ENCODE measurements at regions not wholly inside any gene's neighbourhood (a gene's known extent, or its start where the extent isn't known, plus 50 kb on each side); places are given as distances from the start of the nearest gene placed in this dataset.

DNA sequence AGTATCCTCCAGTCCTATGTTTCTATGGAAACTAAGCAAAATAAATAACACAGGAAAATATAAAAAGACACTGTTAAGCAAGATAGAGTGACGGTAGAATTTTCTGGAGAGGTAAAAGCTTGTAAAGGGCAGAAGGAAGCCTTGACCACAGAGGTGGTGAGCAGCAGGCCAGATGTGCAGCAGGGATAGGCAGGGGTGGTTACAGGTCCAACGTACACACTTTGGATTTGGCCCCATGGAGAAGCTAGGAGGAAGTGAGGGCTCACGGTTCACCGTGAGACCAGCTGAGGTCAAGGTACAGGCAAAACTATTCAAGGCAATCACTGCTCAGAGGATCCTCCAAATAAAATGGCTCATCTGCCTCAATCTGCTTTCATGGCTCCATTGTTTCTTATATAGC is 242.8 kb downstream of the B3GLCT start:
- no peak for DNase-seq

DNA sequence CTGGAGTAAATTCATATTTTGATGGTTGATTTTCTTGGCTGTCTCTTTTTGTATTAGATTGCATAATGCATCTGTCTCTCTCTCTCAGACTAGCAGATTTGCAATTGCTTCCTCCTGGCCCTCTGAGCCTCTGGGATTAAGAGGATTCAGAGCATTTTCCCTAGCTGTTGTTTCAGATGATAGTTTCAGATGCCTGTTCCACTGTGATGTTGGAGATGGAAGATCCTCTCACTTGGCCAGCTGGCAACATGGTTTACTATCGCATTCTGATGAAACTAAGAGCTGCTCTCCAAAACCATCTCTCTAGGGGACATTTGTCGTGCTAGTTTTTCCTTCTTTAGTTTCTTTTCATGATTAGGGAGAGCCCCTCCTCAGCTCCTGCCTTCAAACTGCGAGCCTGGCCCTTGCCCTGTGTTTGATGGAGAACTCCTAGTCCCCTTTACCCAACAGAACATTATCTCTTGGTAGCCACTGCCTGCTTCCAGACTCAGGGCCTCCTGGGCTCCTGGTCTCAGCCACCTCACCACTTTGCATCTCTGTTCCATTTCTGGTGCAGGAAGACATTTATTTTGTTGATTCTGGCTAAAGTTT is 244.6 kb downstream of the B3GLCT start:
- no peak for DNase-seq

- DNase-seq = no peak
Observed at GRCh38 chr13:31452525-31452924, 252.8 kb downstream of the B3GLCT start.

DNA sequence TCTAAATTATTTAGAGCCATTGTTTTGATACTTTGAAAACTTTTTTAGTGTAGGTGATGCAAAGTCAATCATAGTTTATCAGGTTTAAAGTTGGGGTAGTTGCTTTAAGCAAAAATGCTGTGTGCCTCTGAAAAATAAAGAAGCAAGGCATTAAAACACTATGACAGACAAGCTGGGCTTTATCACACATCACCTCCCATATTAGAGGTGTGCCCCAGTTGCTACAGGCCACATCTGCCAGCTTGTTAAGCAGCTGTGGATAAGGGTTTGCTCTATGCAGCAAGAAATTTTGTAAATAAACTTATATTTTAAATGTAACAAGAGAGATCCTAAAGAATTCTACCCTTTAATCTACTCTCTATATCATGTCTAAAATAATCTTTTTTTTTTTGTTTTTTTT is 255.8 kb downstream of the B3GLCT start:
- DNase-seq = no peak

DNA sequence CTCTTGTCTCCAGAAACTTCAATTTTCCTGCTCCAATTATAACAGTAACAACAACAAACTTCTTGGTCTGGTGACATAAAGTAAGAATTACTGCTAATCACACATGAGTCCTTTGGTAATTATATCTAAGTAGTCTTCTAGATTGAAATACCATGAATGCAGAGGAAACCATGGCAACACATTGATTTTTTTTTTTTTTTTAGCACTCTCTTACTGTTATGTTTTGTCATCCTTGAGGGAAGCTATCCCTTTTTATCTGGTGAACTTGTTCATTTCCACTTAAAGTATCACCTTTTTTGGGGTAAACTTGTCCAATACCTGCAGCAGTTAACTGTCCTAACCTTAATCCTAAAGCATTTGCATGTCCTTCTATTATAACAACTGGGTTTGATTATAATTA is 256.3 kb downstream of the B3GLCT start:
- DNase-seq = no peak

DNA sequence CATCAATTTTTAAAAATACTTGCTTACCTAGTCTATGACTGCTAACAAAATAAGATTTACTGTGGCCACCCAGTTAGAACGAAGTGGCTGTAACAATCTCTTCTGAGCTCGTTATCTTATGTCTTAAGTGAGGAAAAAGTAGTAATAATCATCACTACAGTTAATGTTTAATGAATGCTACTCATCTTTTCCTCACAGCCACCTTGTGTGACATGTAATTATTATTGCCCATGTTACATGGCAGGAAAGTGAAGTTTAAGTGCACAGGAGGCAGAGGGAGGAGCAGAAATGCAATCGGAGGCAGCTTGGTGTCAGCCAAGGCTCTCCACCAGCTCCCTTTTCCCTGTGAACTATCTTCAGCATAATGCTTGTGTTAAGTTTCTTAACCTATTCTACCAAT is 260.3 kb downstream of the B3GLCT start:
- no peak for DNase-seq

GRCh38 chr13:31461923-31462322 is 262.1 kb downstream of the B3GLCT start:
- DNase-seq = no peak

GRCh38 chr13:31462766-31463165 is 263.0 kb downstream of the B3GLCT start:
- DNase-seq = no peak

GRCh38 chr13:31468114-31468902 is 268.5 kb downstream of the B3GLCT start:
- no peak for DNase-seq

DNA sequence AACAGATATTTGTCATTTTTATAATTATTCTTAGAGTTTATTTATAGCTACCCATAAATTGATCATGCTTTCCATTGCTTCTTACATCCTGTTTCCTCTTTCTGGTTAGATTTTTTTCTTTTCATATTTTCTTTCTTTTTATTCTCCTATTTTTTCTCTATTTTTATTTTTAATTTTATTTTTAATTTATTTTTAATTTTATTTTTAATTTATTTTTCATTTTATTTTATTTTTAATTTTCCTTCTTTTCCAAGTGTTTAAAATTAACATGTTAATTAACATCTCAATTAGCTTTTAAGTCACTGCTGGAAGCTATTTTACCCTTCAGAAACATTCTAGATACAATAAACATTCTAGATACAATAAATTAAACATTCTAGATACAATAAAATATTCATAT is 269.6 kb downstream of the B3GLCT start:
- DNase-seq = no peak

DNA sequence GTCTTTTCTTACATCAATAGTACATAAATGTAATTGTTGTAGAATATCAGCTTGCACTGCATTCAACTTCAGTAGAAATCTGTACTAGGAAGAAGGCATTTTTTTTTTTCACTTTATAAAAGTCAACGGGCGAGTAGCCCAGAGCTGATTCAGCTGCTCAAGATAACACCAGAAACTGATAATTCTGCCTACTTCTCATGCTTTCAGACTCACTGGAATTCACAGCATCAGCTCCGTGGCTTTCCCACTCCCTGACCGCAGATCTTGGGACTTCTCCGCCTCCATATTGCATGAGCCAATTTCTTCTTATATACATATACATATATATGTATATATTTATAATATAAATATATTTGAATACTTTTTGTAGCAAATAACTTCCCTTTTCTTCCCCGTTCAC is 263.1 kb upstream of the RXFP2 start:
- DNase-seq = no peak

- no peak for DNase-seq
Observed at GRCh38 chr13:31476753-31477152, 262.6 kb upstream of the RXFP2 start.

GRCh38 chr13:31477961-31478360 is 261.4 kb upstream of the RXFP2 start:
- no peak for DNase-seq

DNA sequence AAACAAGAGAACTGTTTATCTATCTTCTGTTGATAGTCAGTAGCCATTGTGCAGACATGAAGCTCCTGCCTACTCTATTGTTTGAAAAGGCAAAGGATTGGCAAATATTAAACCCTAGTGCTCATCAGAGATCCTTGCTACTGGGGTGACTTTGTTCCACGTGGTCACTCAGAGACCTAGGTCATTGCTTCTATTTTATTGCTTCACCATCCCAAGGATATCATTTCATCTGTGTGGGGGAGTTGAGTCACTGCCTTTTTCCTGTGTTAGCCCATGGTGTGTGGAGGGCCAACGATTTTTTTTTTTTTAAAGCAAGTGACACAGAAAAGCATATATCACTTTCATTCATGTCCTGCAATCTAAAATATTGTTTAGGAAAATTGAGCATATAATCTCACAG is 254.1 kb upstream of the RXFP2 start:
- peak; percentile 11 for DNase-seq

- no peak for DNase-seq
Observed at GRCh38 chr13:31485651-31486051, 253.7 kb upstream of the RXFP2 start.

- DNase-seq = no peak
Observed at GRCh38 chr13:31495336-31495735, 244.0 kb upstream of the RXFP2 start.

GRCh38 chr13:31499274-31499673 is 240.1 kb upstream of the RXFP2 start:
- no peak for DNase-seq

GRCh38 chr13:31503626-31504025 is 235.7 kb upstream of the RXFP2 start:
- no peak for DNase-seq

GRCh38 chr13:31504918-31505317 is 234.4 kb upstream of the RXFP2 start:
- no peak for DNase-seq

GRCh38 chr13:31512331-31512730 is 227.0 kb upstream of the RXFP2 start:
- no peak for DNase-seq

GRCh38 chr13:31514932-31515331 is 224.4 kb upstream of the RXFP2 start:
- DNase-seq = no peak

- no peak for DNase-seq
Observed at GRCh38 chr13:31515427-31515826, 223.9 kb upstream of the RXFP2 start.

DNA sequence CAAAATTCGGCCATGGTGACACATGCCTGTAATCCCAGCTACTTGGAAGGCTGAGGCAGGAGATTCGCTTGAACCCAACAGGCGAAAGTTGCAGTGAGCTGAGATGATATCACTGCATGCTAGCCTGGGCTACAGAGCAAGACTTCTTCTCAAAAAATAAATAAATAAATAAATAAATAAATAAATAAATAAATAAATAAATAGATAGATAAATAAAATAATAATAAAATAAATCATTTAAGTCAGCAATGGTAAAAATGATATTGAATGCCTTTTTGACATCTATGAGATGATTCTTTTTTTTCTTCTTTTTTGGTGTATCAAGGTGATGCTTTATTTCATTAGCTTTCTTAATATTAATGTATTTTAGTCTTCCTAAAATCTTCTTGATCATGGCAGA is 221.7 kb upstream of the RXFP2 start:
- DNase-seq = no peak

GRCh38 chr13:31518645-31519044 is 220.7 kb upstream of the RXFP2 start:
- no peak for DNase-seq

DNA sequence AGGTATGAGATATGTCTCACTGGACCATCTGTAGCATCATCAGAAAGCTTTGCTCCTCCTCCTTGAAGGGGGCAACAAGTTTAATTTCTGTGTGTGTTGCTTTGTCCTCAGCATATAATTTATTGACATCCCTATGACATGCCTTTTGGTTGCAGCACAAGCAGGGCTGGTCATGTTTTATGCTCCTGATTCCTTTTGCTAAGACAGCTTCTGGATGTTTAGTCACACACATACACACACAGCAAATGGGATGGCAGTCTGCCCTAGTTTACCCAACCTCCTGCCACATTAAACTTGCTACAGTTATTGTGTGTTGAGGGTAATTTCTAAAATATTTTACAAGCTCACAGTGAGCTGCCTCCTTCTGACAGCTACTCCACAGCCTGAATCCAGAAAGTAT is 217.9 kb upstream of the RXFP2 start:
- no peak for DNase-seq
